Spleen (tissue), 7 donors: ENCODE measurements at regions not wholly inside any gene's neighbourhood (a gene's known extent, or its start where the extent isn't known, plus 50 kb on each side); places are given as distances from the start of the nearest gene placed in this dataset.

ENCODE experiments used
- CTCF ChIP-seq, 11 experiments: fragments of 200-600 bp in 7 of 11; fragments of 450-650 bp in 4 of 11; sonication (generic) in 4 of 11; IDR thresholded peaks in 8 of 11; conservative IDR thresholded peaks in 3 of 11; 1 replicate in 7 of 11; 2 replicates in 4 of 11; pipeline versions ENCODE4 v1.4.0 to v1.8.0; 2016 to 2021; ENCODE audit warnings: antibody characterized with exemption in 11 of 11, inconsistent platforms in 4 of 11, mild to moderate bottlenecking in 1 of 11
- POLR2A ChIP-seq, 3 donors: fragments of 450-650 bp; IDR thresholded peaks; one replicate each; pipeline ENCODE4 v1.5.1; 2017; ENCODE audit warnings: antibody characterized with exemption in 3 of 3, mild to moderate bottlenecking in 1 of 3
- POLR2AphosphoS5 ChIP-seq, 3 donors: sonication (generic); formaldehyde crosslinking; IDR thresholded peaks; one replicate each; pipeline ENCODE4 v1.5.1; 2017; ENCODE audit warnings: antibody characterized with exemption in 3 of 3
- donor health status: DM: no; HTN: no; CAD: no; lungs with moderate emphysema.
- donor health status: DM: no; HTN: no; CAD: no.
- donor health status: DM: no; HTN: no; CAD: no.

- TF ChIP-seq CTCF (IDR thresholded peaks at IDR 0.05 in 8 of 11, conservative IDR thresholded peaks at IDR 0.05 in 3 of 11) (no peak), POLR2AphosphoS5 (IDR thresholded peaks at IDR 0.05) (no peak), POLR2A (IDR thresholded peaks at IDR 0.05) (no peak)
Measured at GRCh38 chr6:155738602-155739105, 283.0 kb upstream of the NOX3 start.
